IPS DF 6.9 (cell line): ENCODE measurements at regions not wholly inside any gene's neighbourhood (a gene's known extent, or its start where the extent isn't known, plus 50 kb on each side); places are given as distances from the start of the nearest gene placed in this dataset.

Experiments used
- DNase-seq: peaks from one replicate; pipeline ENCODE4 v3.0.0-alpha.2; 2013; ENCODE audit warnings: low read depth, low spot score
- H3K27ac ChIP-seq: one replicate; pipeline ENCODE4 v1.5.1; 2013; ENCODE audit warnings: low read length, control low read depth
- H3K27me3 ChIP-seq: 2 replicates; pipeline ENCODE4 v1.6.1; 2013; ENCODE audit warnings: mild to moderate bottlenecking, low read length; ENCODE audit not compliant: control insufficient read depth, insufficient read depth
- H3K36me3 ChIP-seq: 2 replicates; pipeline ENCODE4 v1.6.1; 2013; ENCODE audit warnings: low read length; ENCODE audit not compliant: control insufficient read depth, insufficient read depth
- H3K4me1 ChIP-seq: 2 replicates; pipeline ENCODE4 v1.6.1; 2013; ENCODE audit warnings: low read length; ENCODE audit not compliant: control insufficient read depth, insufficient read depth
- H3K4me3 ChIP-seq: 2 replicates; pipeline ENCODE4 v1.5.1; 2013; ENCODE audit warnings: mild to moderate bottlenecking, low read length
- H3K9me3 ChIP-seq: 2 replicates; pipeline ENCODE4 v1.6.1; 2013; ENCODE audit warnings: low read length, inconsistent platforms; ENCODE audit not compliant: control insufficient read depth, insufficient read depth
- WGBS: extraction: QIAGEN DNeasy Blood & Tissue Kit; methylation state at CpG from one replicate; pipeline ENCODE4 v1.1.7; 2013; ENCODE audit warnings: mixed read lengths, missing lambda C conversion rate; ENCODE audit not compliant: insufficient read length, insufficient coverage; 5-methylcytosine and 5-hydroxymethylcytosine counted together

- Histone ChIP-seq H3K36me3 (no peaks in the 10 kb centered on the region), H3K4me1 (peaks cover 1% of the 10 kb centered on the region; the same call in 1 of the 2 replicates), H3K27me3 (no peaks in the 10 kb centered on the region), H3K4me3 (no peak overlapping the region), H3K9me3 (no peaks in the 10 kb centered on the region), H3K27ac (no peak overlapping the region)
- no CpG with 5 or more reads among the region's 1 CpG for WGBS
- no peak for DNase-seq
Measured at GRCh38 chr5:88964831-88965230, 81.8 kb upstream of the MEF2C start.

- Histone ChIP-seq H3K4me3 (no peak overlapping the region), H3K27me3 (no peaks in the 10 kb centered on the region), H3K4me1 (peaks cover 3% of the 10 kb centered on the region; the same call in 1 of the 2 replicates), H3K27ac (no peak overlapping the region), H3K36me3 (no peaks in the 10 kb centered on the region), H3K9me3 (no peaks in the 10 kb centered on the region)
- DNase-seq, result no peak
- no CpG with 5 or more reads among the region's 3 CpGs for WGBS
Measured at GRCh38 chr5:88957013-88957412, 74.0 kb upstream of the MEF2C start.

- H3K27ac ChIP-seq, result no peak overlapping the region
- DNase-seq, result no peak
- H3K36me3 ChIP-seq, result no peaks in the 10 kb centered on the region
- no CpG with 5 or more reads among the region's 2 CpGs for WGBS
- H3K4me1 ChIP-seq, result peaks cover 3% of the 10 kb centered on the region; the same call in 1 of the 2 replicates
- no peaks in the 10 kb centered on the region for H3K9me3 ChIP-seq
- no peaks in the 10 kb centered on the region for H3K27me3 ChIP-seq
- H3K4me3 ChIP-seq, result no peak overlapping the region
Measured at GRCh38 chr5:88956416-88956815, 73.4 kb upstream of the MEF2C start.

GRCh38 chr5:88955403-88955802 is 72.4 kb upstream of the MEF2C start:
- Histone ChIP-seq H3K27me3 (no peaks in the 10 kb centered on the region), H3K4me1 (peaks cover 3% of the 10 kb centered on the region; the same call in 1 of the 2 replicates), H3K4me3 (no peak overlapping the region), H3K36me3 (no peaks in the 10 kb centered on the region), H3K9me3 (no peaks in the 10 kb centered on the region), H3K27ac (no peak overlapping the region)
- WGBS, result no CpG with 5 or more reads among the region's 4 CpGs
- DNase-seq, result no peak

GRCh38 chr5:88954511-88954910 is 71.5 kb upstream of the MEF2C start:
- no peak for DNase-seq
- WGBS, result no CpG with 5 or more reads among the region's 3 CpGs
- H3K27ac ChIP-seq, result no peak overlapping the region
- peaks cover 3% of the 10 kb centered on the region; the same call in 1 of the 2 replicates for H3K4me1 ChIP-seq
- no peaks in the 10 kb centered on the region for H3K9me3 ChIP-seq
- H3K27me3 ChIP-seq, result no peaks in the 10 kb centered on the region
- no peaks in the 10 kb centered on the region for H3K36me3 ChIP-seq
- H3K4me3 ChIP-seq, result no peak overlapping the region

GRCh38 chr5:88952996-88953643 is 70.1 kb upstream of the MEF2C start:
- H3K4me1 ChIP-seq, result peaks cover 4% of the 10 kb centered on the region
- H3K36me3 ChIP-seq, result no peaks in the 10 kb centered on the region
- H3K9me3 ChIP-seq, result no peaks in the 10 kb centered on the region
- DNase-seq, result no peak
- H3K27me3 ChIP-seq, result no peaks in the 10 kb centered on the region
- no peak overlapping the region for H3K4me3 ChIP-seq
- WGBS, result no CpG with 5 or more reads among the region's 5 CpGs
- H3K27ac ChIP-seq, result no peak overlapping the region

- H3K9me3 ChIP-seq, result no peaks in the 10 kb centered on the region
- no peaks in the 10 kb centered on the region for H3K36me3 ChIP-seq
- no peaks in the 10 kb centered on the region for H3K27me3 ChIP-seq
- no peak for DNase-seq
- H3K4me3 ChIP-seq, result no peak overlapping the region
- peaks cover 4% of the 10 kb centered on the region for H3K4me1 ChIP-seq
- no peak overlapping the region for H3K27ac ChIP-seq
- WGBS, result no CpG with 5 or more reads among the region's 2 CpGs
Measured at GRCh38 chr5:88952344-88952743, 69.4 kb upstream of the MEF2C start.

- no peak for DNase-seq
- Histone ChIP-seq H3K27me3 (no peaks in the 10 kb centered on the region), H3K27ac (no peak overlapping the region), H3K4me1 (peaks cover 4% of the 10 kb centered on the region), H3K9me3 (no peaks in the 10 kb centered on the region), H3K36me3 (no peaks in the 10 kb centered on the region), H3K4me3 (no peak overlapping the region)
- no CpG with 5 or more reads among the region's 4 CpGs for WGBS
Measured at GRCh38 chr5:88951457-88951856, 68.5 kb upstream of the MEF2C start.

- H3K4me3 ChIP-seq, result no peak overlapping the region
- DNase-seq, result no peak
- no CpG with 5 or more reads among the region's 2 CpGs for WGBS
- no peak overlapping the region for H3K27ac ChIP-seq
- no peaks in the 10 kb centered on the region for H3K9me3 ChIP-seq
- no peaks in the 10 kb centered on the region for H3K27me3 ChIP-seq
- H3K4me1 ChIP-seq, result peaks cover 1% of the 10 kb centered on the region; the same call in 1 of the 2 replicates
- H3K36me3 ChIP-seq, result no peaks in the 10 kb centered on the region
Measured at GRCh38 chr5:88948746-88949600, 66.0 kb upstream of the MEF2C start.

- Histone ChIP-seq H3K4me1 (peaks cover 1% of the 10 kb centered on the region; the same call in 1 of the 2 replicates), H3K4me3 (no peak overlapping the region), H3K27ac (no peak overlapping the region), H3K27me3 (no peaks in the 10 kb centered on the region), H3K9me3 (no peaks in the 10 kb centered on the region), H3K36me3 (no peaks in the 10 kb centered on the region)
- no peak for DNase-seq
- 100% methylated on average over 1 of the region's 8 CpGs for WGBS
Measured at GRCh38 chr5:88944751-88945531, 62.0 kb upstream of the MEF2C start.
